ENCODE measurements at regions not wholly inside any gene's neighbourhood (a gene's known extent, or its start where the extent isn't known, plus 50 kb on each side); places are given as distances from the start of the nearest gene placed in this dataset.

DNA sequence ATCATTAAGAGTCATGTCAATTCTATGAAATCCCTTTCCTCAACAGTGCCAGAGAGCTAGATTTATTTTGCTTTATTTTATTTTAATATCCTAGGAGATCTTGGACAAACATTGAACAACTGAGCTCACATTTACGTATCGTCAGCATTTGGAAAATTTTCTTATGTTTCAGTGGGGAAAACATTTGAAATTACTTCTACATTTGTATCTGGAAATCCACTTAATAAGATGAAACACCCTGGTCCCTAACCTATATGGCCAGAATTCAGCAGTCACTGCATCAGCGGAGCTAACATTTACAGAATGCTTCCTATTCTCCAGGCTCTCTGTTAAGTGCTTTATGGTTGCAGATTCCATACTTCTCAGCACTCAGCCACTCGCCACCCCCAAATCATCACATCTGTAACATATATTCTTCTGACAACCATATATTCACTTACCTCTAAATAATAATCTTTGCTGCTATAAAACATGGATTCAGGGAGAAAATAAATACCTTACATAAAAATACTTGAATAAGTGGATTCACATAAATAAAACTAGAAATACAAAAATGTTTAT, 773.9 kb downstream of the JRKL start:
- Histone ChIP-seq H2AK5ac (ENCODE audit: insufficient read length, low read length) (no peak overlapping the region), H4K5ac (ENCODE audit: insufficient read length, low read depth, low read length) (no peak overlapping the region), H3K23me2 (ENCODE audit: insufficient read length, low read depth, low read length, poor library complexity, severe bottlenecking) (no peaks in the 10 kb centered on the region), H4K91ac (ENCODE audit: insufficient read length, low read depth, low read length) (no peak overlapping the region), H3T11ph (ENCODE audit: low read length) (no peak overlapping the region), H2BK12ac (ENCODE audit: insufficient read length, low read depth, low read length) (no peak overlapping the region), H4K20me1 (ENCODE audit: control insufficient read depth, insufficient read depth, insufficient read length) (no peaks in the 10 kb centered on the region), H3K79me2 (ENCODE audit: insufficient read depth, low read length) (no peaks in the 10 kb centered on the region), H3K27me3 (ENCODE audit: insufficient read depth, low read length) (no peaks in the 10 kb centered on the region), H3K18ac (ENCODE audit: insufficient read length, low read depth, low read length) (no peak overlapping the region), H3K9me3 (ENCODE audit: control insufficient read depth, low read depth, low read length) (no peaks in the 10 kb centered on the region), H3K27ac (ENCODE audit: insufficient read length, low read depth, low read length) (no peak overlapping the region), H4K8ac (replicated peaks; ENCODE audit: insufficient read length, low read depth, low read length) (no peak overlapping the region), H2BK120ac (ENCODE audit: low read depth, low read length, poor library complexity, severe bottlenecking) (no peak overlapping the region), H3K4me1 (ENCODE audit: insufficient read depth, low read length) (peaks cover 2% of the 10 kb centered on the region; the same call in 1 of the 2 replicates), H2BK15ac (ENCODE audit: low read depth, low read length) (no peak overlapping the region), H2BK20ac (ENCODE audit: low read depth, low read length, poor library complexity, severe bottlenecking) (no peak overlapping the region), H3K9ac (ENCODE audit: extremely low read depth, insufficient read length, low read length) (no peak overlapping the region), H3K23ac (ENCODE audit: insufficient read length, low read depth, low read length) (no peak overlapping the region), H3K4me2 (ENCODE audit: insufficient read depth, insufficient read length, low read length) (no peak overlapping the region), H3K56ac (ENCODE audit: insufficient read length, low read depth, low read length) (no peak overlapping the region), H3K4ac (ENCODE audit: low read depth, low read length) (no peak overlapping the region), H3K14ac (ENCODE audit: insufficient read depth, low read length) (no peak overlapping the region), H2BK5ac (ENCODE audit: insufficient read length, low read length) (no peak overlapping the region), H3K79me1 (ENCODE audit: insufficient read depth, low read depth, low read length, poor library complexity, severe bottlenecking) (no peaks in the 10 kb centered on the region), H2AFZ (ENCODE audit: low read length) (no peak overlapping the region)
- no peak for DNase-seq
- no peak overlapping the region for H3K27ac Mint-ChIP-seq
- H3K4me1 Mint-ChIP-seq = peaks cover 5 to 7% of the 10 kb centered on the region in 2 experiments
- no peaks in the 10 kb centered on the region for H3K9me3 Mint-ChIP-seq
- H3K27me3 Mint-ChIP-seq (ENCODE audit: low read depth) = no peaks in the 10 kb centered on the region
- TF ChIP-seq, protein P1, sequence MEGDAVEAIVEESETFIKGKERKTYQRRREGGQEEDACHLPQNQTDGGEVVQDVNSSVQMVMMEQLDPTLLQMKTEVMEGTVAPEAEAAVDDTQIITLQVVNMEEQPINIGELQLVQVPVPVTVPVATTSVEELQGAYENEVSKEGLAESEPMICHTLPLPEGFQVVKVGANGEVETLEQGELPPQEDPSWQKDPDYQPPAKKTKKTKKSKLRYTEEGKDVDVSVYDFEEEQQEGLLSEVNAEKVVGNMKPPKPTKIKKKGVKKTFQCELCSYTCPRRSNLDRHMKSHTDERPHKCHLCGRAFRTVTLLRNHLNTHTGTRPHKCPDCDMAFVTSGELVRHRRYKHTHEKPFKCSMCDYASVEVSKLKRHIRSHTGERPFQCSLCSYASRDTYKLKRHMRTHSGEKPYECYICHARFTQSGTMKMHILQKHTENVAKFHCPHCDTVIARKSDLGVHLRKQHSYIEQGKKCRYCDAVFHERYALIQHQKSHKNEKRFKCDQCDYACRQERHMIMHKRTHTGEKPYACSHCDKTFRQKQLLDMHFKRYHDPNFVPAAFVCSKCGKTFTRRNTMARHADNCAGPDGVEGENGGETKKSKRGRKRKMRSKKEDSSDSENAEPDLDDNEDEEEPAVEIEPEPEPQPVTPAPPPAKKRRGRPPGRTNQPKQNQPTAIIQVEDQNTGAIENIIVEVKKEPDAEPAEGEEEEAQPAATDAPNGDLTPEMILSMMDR (conservative IDR thresholded peaks at IDR 0.05) = no peak
- no peaks in the 10 kb centered on the region; a peak in 1 of 7 replicates for H3K36me3 Mint-ChIP-seq (ENCODE audit: insufficient read depth in 1 of 3, low read depth in 3 of 3)
- no peak overlapping the region for H3K4me3 Mint-ChIP-seq
- WGBS (ENCODE audit: extremely low coverage, insufficient read length, low lambda C conversion rate) = no CpG with 5 or more reads among the region's 4 CpGs
